GM19468 (cell line): ENCODE measurements at regions not wholly inside any gene's neighbourhood (a gene's known extent, or its start where the extent isn't known, plus 50 kb on each side); places are given as distances from the start of the nearest gene placed in this dataset.
"Not testable (repeated sequence)": the region's sequence is repeated elsewhere in the genome, so short reads cannot be mapped to it uniquely, and the experiment has no call there.

Experiments used
- ATAC-seq: cut with Tn5 transposase; IDR thresholded peaks from one replicate; pipeline ENCODE4 v1.9.1; 2021; ENCODE audit warnings: mild to moderate bottlenecking, moderate library complexity, moderate number of reproducible peaks; ENCODE audit not compliant: unreplicated experiment; ENCODE audit errors: extremely low read depth

DNA sequence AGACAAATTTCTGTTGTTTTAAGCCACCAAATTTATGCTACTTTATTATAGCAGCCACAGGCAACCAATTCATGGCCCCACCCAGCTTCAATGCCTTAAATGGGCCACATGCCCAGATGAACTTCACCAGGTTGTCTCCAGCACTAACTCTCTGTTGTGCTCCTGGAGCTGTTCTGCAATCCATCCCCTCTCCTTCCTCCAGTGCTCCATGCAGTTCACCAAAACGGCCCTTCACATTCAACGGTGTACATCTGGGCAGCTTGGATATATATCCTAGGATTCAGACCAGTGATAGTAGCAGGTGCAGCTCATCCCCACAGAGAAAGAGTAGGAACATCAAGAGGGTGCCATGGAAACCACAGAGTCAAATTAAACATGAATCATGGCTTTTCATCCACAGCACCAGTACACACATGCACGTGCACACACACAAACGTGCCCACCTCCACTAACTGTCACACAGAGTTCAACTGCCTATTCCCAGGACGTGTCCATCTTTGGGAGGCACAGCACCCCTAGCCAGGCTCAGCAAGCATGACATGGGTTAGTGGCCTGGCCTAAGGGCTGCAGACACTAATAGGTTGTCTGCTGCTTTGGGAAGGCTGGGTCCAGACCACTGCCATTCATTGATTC, 134.5 kb downstream of the MED10 start:
- no peak for ATAC-seq

DNA sequence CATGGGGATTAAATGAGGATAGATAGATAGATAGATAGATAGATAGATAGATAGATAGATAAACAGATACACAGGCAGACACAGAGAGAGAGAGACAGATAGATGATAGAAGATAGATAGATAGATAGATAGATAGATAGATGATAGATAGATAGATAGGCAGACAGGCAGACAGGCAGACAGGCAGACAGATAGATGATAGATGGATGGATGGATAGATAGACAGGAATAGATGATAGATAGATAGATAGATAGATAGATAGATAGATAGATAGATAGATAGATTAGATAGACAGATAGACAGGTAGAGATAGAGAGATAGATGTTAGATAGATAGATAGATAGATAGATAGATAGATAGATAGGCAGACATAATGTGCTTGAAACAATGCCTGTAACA, 137.3 kb downstream of the MED10 start:
- not testable (repeated sequence) for ATAC-seq

DNA sequence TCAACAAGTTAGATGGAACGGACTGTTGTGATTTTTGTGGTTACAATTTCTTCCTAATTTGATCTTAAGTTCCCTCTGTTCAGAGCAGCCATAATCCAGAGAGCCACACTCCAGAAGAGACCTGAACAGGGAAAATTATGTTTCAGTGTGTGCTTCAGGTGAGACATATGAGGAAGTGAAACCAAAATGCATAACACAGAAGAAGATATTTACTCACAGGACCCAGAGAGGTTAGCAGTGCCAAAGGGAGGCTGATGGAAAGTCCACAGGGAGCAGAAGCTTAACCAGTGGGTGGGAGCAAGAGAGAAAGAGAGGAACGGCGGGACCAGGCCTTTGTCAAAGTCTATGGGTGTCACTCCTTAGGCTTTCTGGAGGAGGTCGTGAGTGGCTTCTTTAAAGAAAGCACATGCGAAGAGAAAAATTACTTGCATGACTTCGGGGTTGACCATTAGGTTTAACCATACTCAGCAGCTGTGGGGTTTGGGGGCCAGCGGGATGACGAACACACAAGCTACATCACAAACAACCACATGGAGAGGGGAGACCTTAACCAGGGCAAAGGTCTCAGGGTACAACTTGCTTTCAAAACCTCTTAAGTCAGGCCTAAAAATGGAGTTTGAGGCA, 141.4 kb downstream of the MED10 start:
- no peak for ATAC-seq

DNA sequence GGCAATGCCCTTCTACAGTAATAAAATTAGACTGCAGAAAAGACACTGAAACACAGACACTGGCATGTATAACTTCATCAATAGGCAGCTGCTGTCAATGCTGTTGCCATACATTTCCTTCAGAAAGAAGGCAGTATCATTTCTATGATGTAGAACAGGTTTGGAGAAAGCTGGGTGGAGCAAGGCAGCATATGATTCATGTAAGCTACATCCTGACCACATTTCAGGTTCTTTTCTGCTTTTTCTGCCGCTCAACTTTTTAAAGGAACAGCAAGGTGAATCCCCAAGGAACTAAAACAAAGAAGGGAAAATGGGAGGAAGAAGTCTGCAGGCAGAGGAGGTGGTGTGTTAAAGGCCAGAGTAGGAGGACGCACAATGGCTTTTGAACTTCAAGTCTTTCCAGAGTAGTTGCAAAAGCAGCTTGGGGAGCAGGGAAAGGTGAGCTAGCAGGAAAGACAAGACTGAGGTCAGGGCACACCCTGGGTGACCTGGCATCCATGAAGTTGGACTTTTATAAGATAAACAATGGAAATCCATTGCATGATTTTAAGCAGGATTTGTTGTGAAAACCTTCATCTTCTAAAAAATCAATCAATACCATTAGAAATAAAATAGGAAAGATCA, 142.1 kb downstream of the MED10 start:
- ATAC-seq: no peak

DNA sequence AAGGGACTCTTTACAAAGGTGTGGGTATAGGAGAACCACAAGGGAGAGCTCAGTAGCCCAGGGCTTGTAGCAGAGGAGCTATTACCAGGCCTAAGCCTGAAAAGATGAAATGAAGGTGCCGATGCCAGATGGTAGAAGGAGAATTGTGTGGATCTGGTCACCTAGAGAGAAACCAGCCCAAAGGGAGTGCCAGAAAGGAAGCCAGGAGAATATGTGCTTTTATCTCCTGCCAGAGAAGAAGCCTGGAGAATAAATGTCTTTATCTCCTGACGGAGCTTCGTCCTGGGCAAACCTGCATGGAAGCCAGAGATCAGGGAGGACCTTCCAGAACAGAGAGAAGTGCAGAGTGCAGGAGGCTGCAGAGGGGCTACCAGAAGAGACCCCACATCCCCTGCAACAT, 142.6 kb downstream of the MED10 start:
- no peak for ATAC-seq

DNA sequence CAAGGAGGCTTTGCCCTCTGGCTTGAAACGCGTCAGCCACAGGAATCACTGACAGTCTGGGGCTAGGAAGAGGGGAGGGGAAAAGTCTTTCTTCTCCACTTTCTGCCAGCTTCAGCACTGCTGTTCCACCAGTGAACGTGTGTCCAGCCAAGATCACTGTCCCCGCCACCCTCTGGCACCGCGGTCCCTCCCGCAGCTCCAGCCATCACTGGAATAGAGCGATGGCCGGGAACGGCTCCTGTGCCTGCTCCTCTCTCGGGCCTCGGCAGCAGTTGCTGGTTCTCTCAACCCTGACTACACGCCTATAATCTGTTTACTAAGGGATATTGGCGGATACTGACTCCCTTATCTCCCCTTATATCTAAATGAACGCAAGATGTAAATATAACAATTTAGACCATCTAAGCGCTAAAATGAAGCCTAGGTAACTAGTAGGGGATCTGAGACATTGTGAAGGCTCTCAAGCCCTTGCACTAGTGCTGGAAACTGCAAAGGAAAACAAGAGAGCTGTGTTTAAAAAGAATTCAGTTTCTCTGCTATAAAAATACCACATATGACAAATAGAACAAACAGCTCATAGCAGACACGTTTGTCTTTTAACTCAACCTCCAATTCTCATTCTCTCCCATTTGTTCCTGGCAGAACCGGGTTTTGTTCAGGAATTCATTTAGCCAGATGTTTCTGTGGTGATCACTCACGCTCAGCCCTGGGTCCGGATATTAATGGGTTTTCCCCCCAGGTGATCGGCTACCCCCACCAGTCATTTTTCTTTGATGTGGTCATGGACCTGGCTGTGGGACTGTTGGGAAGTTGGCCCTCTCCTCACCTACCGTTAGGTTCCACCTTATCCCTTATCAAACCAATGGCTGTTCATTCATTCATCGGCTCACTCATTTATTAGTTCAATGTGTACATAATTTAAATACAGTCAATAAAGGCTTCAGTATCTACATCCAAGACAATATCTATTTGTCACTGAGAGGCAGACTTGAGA, 149.8 kb downstream of the MED10 start:
- no peak for ATAC-seq

DNA sequence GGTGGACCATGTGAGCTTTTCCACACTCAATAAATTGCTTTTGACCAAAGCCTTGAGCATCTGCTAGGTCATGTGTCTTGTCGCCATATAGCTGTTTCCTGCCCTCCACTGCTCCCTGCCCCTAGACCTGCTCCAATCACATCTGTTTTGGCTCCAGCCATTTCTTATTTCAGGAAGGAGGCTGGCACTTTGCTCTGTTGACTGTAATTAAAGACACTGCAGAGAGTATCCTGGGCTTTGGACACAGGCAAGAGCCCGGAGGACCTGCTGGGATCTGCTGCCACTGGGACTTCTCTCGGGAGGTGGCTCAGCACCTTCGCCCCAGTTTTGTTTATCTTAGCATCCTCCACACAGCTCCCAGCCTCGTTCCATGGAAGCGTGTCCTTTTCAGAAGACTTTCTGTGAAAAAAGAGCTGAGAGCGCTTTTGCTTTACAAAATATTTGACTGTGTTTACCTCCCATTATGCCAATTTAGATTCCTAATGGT, 153.2 kb downstream of the MED10 start:
- no peak for ATAC-seq

DNA sequence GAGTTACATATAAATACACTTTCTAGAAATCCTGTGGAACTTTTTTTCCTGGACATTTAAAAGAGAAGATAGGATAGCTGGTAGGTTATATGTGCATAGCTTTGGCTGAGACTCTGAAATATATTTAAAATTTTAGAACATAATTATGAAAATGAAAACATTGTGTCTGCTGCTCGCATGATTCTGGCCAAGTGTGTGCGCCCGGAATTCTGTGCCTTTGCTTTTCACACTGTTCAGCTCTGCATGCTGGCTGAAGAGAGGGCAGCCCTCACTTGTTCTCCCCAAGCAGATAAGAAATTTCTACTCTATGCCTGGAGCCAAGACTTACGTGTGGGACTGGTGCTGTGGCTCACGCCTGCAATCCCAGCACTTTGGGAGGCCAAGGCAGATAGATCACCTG, 153.9 kb downstream of the MED10 start:
- ATAC-seq: no peak

DNA sequence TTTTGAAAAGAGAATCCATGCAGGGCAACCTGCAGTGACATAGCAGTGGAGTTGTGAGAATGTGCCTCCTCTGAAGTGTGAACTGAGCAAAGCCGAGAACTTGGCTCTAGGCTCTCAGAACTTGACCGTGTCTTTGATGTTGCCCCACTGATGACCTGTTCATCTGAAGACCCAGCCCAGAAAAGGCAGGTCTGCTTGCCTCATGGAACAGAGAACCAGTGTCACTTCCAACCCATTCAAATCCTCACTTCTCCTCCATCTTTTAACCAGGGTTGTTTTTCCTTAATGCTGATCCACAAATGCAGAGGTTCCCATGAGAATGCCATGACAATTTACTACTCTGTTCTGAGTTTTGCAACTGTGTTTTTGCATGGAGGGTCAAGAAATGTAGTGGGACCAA, 155.4 kb downstream of the MED10 start:
- no peak for ATAC-seq

DNA sequence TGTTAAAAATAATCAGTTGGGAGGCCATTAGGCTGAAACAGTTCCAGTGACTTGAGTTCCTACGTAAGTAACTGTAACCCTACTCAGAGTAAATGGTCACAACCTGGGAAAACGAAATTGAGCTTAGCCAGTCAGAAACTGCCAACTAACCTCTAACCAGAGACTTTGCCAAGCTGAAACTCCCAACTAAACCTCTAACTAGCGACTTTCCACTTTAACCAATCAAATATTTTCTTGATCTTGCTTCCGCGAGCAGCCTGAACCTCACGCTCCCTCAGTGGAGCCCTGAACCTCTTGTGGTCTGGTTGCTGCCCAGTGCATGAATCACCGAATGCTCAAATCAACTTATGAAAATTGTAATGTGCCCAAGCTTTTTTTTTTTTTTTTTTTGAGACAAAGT, 156.2 kb downstream of the MED10 start:
- ATAC-seq: no peak

DNA sequence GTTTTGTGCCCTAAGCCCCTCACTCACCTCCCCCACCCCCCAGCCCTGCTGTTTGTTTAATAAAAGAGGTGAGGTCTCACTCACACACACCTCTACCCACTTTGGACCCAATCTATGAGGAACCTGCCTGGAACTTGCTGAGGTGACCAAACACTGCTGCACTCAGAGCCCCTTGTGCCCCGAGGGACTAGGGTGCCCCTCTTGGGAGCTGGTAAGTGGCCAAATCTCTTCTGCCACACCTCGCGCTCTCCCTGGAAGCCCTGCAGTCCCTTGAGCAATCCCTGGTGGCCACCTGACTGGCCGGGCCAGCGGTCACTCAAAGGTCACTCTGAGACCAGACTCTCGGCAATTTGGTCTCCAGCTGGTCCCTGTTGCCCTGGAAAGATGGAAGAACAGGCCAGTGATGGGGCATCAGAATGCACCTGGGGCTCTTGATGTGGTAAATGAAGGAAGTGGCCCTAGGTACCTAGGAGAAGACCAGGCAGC, 157.2 kb downstream of the MED10 start:
- ATAC-seq: no peak

DNA sequence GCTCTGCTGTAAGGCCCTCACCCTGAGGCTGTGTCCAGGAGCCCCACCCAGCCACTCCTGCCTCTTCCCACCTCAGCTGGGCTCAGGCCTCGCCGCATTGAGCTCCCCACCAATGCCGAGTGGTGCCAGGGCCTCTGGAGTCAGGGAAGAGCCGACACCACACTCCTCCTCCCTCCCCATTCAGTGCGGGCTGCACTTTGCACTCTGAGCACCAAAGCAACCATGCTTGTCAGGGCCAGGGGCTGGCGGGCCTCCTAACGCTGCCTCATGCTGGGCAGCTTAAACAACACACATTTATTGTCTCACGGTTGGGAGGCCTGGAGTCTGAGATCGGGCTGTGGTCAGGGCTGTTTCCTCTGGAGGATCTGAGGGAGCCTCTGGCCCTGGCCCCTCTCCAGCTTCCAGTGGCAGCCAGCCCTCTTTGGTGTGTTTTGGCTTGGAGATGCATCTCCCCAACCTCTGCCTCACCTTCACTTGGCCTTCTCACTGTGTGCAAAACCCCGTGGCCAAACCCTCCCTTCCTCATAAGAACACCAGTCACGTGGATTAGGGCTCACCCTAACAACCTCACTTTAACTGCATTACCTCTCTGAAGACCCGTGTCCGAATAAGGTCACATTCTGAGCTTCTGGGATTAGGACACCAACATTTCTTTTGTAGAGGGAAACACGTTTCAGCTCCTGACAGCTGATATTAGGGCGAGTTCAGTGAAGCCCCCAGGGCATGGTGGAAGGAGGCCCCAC, 157.8 kb downstream of the MED10 start:
- no peak for ATAC-seq

DNA sequence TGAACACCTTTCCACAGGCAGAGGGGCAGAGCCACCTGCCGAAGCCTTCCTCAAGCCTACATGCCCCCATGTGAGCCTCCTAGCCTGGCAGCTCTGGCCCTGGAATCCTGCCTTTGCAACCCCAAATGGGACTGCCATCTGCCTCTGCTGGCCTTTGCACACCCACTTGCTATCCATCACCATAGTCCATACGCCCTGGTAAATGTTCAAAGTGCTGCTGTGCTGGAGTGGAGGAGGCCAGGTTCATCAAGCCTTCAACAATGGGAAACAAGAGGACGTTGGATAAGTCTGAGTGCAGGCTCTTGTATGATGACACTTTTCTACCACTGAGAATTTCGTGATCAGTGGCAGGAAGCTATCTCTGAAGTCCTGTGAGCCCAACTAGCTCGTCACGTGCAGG, 159.8 kb downstream of the MED10 start:
- no peak for ATAC-seq

DNA sequence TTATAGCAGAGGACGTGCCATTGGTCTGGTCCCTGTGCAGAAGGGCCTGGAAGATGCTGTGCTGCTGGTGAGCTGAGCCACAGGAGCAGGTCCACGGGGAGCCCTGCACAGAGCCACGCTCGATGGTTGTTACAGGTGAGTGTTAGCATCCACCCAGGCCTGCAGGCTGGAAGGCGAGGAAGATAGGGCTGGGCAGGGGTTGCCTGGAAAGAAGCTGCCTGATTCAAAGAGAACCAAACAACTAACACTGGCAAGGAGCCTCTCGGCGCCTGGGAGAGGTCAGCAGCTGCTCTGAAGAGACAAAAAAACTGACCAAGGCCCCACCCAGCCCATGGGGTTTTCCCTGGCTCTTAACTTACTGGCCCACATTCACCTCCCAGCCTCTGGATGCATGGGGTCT, 160.2 kb downstream of the MED10 start:
- no peak for ATAC-seq

DNA sequence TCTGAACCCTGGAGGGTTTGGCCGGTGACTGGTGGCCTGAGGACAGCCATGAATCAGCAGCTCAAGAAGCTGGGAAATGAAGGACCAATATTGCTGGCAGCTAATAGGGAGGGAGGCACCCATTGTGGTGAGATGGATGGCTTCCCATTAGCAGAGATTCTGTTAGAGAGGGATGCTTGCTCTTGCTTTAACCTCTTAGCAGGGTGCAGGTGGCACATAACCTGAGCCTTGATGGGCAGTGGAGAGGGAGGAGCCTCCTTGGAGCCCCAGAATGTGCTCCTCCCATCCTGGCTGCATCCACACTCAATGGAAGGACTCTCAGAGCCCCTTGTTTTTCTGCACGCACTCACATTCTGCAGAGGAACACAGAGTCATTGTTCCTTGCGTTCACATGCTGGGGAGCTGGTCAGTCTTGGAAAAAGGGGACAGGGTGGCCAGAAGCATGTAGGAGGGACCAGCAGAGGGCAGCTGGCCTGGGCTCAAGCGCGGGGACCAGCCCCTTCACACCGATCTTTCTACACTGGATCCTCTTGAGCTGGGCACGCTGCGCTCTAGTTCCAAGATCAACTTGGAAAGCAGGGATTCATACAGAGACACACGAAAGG, 161.8 kb downstream of the MED10 start:
- no peak for ATAC-seq

DNA sequence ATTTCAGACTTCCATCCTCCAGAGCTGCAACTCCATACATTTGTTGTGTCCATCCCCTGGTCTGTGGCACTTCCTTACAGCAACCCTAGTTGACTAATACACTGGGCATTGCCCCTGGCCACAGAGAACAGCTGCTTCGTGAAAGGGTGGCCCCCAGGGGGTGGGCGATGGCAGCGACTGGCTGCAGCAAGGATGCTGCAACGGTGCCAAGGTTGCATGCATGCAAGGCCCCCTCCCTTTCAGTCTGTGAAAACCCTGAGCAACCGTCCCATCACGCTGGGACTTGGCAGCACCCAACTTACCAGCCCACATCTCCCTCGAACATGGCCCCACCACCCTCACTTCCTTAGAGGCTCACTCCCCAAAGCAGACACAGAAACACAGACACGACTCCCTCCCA, 162.5 kb downstream of the MED10 start:
- no peak for ATAC-seq

DNA sequence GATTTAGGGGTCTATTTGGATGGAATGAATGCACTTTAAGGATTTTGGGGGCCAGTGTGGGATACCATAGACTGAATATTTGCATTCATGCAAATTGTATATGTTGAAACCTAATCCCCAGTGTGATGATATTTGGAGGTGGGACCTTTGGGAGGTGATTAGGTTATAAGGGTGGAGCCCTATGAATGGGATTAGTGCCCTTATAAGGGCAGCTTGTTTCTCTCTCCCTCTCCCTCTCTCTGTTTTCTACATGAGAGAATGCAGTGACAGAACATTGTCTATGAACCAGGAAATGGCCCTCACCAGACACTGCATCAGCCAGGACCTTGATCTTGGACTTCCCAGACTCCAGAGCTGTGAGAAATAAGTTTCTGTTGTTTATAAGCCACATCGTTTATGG, 166.1 kb downstream of the MED10 start:
- no peak for ATAC-seq

DNA sequence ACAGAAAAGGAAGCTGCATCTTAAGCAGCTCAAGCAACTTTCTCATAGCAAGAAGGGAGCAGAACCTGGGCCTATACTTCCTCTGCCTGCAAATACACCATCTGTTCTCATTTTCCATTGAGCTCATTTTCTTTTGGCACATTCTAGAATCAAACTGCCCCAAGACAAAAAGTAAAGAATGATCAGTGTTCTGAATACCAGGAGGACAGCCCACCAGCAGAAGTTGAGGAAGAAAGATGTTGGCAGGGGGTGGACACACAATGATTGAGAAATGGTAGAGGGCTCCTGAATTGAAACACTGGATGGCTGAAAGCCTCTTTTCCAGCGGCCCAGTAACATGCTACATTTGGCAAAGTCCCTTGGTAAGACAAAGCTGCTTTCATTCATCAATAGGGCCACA, 171.8 kb downstream of the MED10 start:
- ATAC-seq: no peak

DNA sequence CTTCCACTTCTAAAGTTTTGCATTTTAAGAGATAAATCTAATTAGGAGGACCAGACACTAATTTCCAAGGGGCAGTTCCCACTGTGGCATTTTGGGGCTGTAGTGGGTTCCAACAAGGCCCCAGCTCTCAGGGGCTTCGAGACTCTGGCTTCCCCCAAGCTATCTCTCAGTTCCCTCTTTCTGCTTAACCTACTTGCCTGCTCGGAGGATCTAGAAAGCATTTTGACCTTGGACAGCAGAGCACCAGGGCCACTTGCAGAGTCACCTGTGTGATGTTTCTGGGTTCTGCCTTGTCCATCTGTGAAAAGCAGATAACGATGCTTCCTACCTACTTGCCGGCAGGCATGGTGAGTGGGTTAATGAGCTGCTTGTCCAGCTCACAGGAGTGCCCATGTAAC, 175.4 kb downstream of the MED10 start:
- ATAC-seq: no peak
